ENCODE measurements at regions not wholly inside any gene's neighbourhood (a gene's known extent, or its start where the extent isn't known, plus 50 kb on each side); places are given as distances from the start of the nearest gene placed in this dataset.

DNA sequence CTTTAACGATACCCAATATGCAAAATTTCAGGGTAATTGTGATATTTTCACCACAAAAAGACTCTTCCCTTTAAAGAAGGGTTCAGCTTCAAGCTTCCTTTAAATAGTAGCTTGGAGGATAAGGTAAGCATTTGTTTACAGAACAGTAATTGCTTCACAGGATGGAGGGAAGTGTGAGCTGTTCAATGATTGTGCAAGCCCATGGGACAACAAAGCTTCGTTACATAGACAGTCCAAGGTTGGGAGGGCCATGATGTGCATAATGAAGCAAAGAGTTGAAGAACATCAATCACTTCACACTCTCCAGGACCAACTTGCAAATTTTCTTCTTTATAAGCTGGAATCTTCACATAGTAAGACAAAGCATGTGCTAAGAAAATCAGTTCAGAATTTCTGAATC, 145.0 kb upstream of the ASIC2 start:
- TF ChIP-seq, protein P1, sequence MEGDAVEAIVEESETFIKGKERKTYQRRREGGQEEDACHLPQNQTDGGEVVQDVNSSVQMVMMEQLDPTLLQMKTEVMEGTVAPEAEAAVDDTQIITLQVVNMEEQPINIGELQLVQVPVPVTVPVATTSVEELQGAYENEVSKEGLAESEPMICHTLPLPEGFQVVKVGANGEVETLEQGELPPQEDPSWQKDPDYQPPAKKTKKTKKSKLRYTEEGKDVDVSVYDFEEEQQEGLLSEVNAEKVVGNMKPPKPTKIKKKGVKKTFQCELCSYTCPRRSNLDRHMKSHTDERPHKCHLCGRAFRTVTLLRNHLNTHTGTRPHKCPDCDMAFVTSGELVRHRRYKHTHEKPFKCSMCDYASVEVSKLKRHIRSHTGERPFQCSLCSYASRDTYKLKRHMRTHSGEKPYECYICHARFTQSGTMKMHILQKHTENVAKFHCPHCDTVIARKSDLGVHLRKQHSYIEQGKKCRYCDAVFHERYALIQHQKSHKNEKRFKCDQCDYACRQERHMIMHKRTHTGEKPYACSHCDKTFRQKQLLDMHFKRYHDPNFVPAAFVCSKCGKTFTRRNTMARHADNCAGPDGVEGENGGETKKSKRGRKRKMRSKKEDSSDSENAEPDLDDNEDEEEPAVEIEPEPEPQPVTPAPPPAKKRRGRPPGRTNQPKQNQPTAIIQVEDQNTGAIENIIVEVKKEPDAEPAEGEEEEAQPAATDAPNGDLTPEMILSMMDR (IDR thresholded peaks at IDR 0.05; ENCODE audit: partially characterized antibody, unreplicated experiment): no peak
- DNase-seq: no peak

DNA sequence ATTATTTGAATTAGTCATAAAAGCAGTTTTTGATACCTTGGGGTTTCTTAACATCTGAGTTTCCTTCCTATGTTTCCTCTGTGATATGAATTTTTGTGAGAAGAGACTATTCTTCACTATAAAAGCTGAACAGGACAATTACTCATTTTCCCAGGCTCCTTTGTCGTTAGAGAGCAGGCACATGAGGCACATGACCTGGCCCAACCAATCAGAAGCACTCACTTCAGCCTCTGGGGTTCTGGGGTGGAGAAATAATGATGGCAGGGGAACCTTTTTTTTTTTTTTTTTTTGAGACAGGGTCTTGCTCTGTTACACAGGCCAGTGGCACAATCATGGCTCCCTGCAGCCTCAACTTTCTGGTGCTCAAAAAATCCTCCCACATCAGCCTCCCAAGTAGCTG, 145.5 kb upstream of the ASIC2 start:
- Mint-ChIP-seq H3K4me1 (ENCODE audit: low read depth, unreplicated experiment) (no peaks in the 10 kb centered on the region), H3K27ac (ENCODE audit: unreplicated experiment) (no peak overlapping the region), H3K4me3 (ENCODE audit: unreplicated experiment) (no peak overlapping the region), H3K36me3 (ENCODE audit: unreplicated experiment) (peaks cover 6% of the 10 kb centered on the region), H3K9me3 (ENCODE audit: unreplicated experiment) (no peaks in the 10 kb centered on the region), H3K27me3 (ENCODE audit: unreplicated experiment) (peaks cover 3% of the 10 kb centered on the region)
- TF ChIP-seq, protein P1 (IDR thresholded peaks at IDR 0.05; ENCODE audit: partially characterized antibody, unreplicated experiment): no peak
- DNase-seq: no peak

More for the DNA sequence above, 145.0 kb upstream of the ASIC2 start:
- Mint-ChIP-seq H3K4me1 (ENCODE audit: low read depth, unreplicated experiment) (no peaks in the 10 kb centered on the region), H3K4me3 (ENCODE audit: unreplicated experiment) (no peak overlapping the region), H3K9me3 (ENCODE audit: unreplicated experiment) (no peaks in the 10 kb centered on the region), H3K27me3 (ENCODE audit: unreplicated experiment) (peaks cover 3% of the 10 kb centered on the region), H3K36me3 (ENCODE audit: unreplicated experiment) (peaks cover 6% of the 10 kb centered on the region), H3K27ac (ENCODE audit: unreplicated experiment) (no peak overlapping the region)

DNA sequence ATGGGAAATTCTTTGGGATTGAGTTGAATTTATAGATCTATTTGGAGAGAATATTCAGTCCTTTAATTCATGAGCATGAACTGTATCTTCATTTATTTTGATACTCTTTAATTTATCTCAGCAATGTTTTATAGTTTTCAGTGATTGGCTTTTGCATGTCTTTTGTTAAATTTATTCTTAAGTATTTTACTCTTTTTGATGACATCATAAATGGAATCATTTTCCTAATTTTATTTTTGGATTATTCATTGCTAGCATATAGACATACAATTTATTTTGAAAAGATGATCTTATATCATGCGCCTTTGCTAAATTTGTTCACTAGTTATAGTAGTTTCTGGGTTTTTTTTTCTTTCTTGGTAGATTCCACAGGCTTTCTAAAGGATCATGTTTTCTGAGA, 149.2 kb upstream of the ASIC2 start:
- DNase-seq: no peak
- Mint-ChIP-seq H3K4me1 (ENCODE audit: low read depth, unreplicated experiment) (no peaks in the 10 kb centered on the region), H3K27ac (ENCODE audit: unreplicated experiment) (no peak overlapping the region), H3K9me3 (ENCODE audit: unreplicated experiment) (no peaks in the 10 kb centered on the region), H3K36me3 (ENCODE audit: unreplicated experiment) (peaks cover 6% of the 10 kb centered on the region), H3K4me3 (ENCODE audit: unreplicated experiment) (no peak overlapping the region), H3K27me3 (ENCODE audit: unreplicated experiment) (no peaks in the 10 kb centered on the region)
- TF ChIP-seq, protein P1 (IDR thresholded peaks at IDR 0.05; ENCODE audit: partially characterized antibody, unreplicated experiment): no peak

DNA sequence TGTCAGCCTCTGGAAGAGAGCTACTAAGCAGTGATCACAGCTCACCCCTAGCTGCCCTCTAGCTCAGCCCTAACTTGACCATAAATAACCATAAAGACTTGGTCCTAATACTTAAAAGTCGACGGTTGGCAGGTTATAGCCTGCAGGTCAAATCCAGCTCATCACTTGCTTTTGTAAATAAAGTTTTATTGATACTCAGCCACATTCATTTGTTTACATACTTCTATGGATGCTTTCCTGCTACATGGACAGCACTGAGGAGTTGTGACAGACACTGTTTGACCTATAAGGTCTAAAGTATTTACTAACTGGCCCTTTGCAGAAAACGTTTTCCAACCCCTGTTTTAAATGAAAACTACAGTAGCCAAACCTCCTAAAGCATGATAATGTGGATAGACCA, 151.6 kb upstream of the ASIC2 start:
- Mint-ChIP-seq H3K9me3 (ENCODE audit: unreplicated experiment) (no peaks in the 10 kb centered on the region), H3K27me3 (ENCODE audit: unreplicated experiment) (no peaks in the 10 kb centered on the region), H3K27ac (ENCODE audit: unreplicated experiment) (no peak overlapping the region), H3K4me1 (ENCODE audit: low read depth, unreplicated experiment) (no peaks in the 10 kb centered on the region), H3K4me3 (ENCODE audit: unreplicated experiment) (no peak overlapping the region), H3K36me3 (ENCODE audit: unreplicated experiment) (peaks cover 11% of the 10 kb centered on the region)
- TF ChIP-seq, protein P1 (IDR thresholded peaks at IDR 0.05; ENCODE audit: partially characterized antibody, unreplicated experiment): no peak
- no peak for DNase-seq

DNA sequence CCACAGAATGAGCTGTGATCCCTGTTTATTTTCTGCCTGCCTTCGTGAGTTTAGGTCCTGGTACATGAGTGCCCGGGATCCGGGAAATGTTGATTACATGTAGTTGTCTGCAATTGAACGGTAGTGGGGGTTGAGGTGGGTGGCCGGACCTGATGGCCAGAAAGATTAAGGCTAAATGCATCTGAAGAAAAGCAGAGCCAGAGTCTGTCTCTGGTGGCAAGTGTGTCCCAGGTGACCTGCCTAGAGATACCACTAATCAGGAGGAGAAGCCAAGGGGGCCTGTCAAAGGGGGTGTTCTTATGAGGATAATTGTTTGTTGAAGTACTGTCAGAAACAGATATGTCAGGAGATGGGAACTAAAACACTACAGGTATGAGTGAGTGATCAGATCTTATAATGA, 154.0 kb upstream of the ASIC2 start:
- Mint-ChIP-seq H3K4me3 (ENCODE audit: unreplicated experiment) (no peak overlapping the region), H3K4me1 (ENCODE audit: low read depth, unreplicated experiment) (no peaks in the 10 kb centered on the region), H3K27ac (ENCODE audit: unreplicated experiment) (no peak overlapping the region), H3K36me3 (ENCODE audit: unreplicated experiment) (peaks cover 11% of the 10 kb centered on the region), H3K27me3 (ENCODE audit: unreplicated experiment) (no peaks in the 10 kb centered on the region), H3K9me3 (ENCODE audit: unreplicated experiment) (no peaks in the 10 kb centered on the region)
- TF ChIP-seq, protein P1 (IDR thresholded peaks at IDR 0.05; ENCODE audit: partially characterized antibody, unreplicated experiment): no peak
- no peak for DNase-seq

Measured in glutamatergic neuron (in vitro differentiated cells).